T-helper 2 cell (primary cell): ENCODE measurements at regions not wholly inside any gene's neighbourhood (a gene's known extent, or its start where the extent isn't known, plus 50 kb on each side); places are given as distances from the start of the nearest gene placed in this dataset.

Experiments
- DNase-seq, 5 experiments: peaks; one replicate each; pipeline versions ENCODE4 v3.0.0 to v3.0.0-alpha.2; 2012 to 2022

GRCh38 chrX:138294951-138295350, 416.6 kb downstream of the FGF13 start:
- no peak for DNase-seq

GRCh38 chrX:138298268-138298667, 413.2 kb downstream of the FGF13 start:
- no peak for DNase-seq

- peak in 1 of 5 experiments; percentile 47 for DNase-seq
Observed at GRCh38 chrX:138345801-138346200, 365.7 kb downstream of the FGF13 start.

- DNase-seq = peak in 1 of 5 experiments; percentile 32
Observed at GRCh38 chrX:138349351-138349750, 362.2 kb downstream of the FGF13 start.

GRCh38 chrX:138378876-138379275, 332.6 kb downstream of the FGF13 start:
- no peak for DNase-seq

- no peak for DNase-seq
Observed at GRCh38 chrX:138408101-138408500, 303.4 kb downstream of the FGF13 start.

GRCh38 chrX:138411048-138411447, 300.5 kb downstream of the FGF13 start:
- no peak for DNase-seq
